ENCODE measurements at regions not wholly inside any gene's neighbourhood (a gene's known extent, or its start where the extent isn't known, plus 50 kb on each side); places are given as distances from the start of the nearest gene placed in this dataset.

GRCh38 chr2:8234757-8235374 is 447.0 kb upstream of the ID2 start:
- no peak for TF ChIP-seq AFF1 (IDR thresholded peaks at IDR 0.05; ENCODE audit: low read depth in 1 of 2, partially characterized antibody in 2 of 2)
- no peak for TF ChIP-seq NEUROD1 (IDR thresholded peaks at IDR 0.05; ENCODE audit: borderline replicate concordance, low read depth, low read length, partially characterized antibody)
- TF ChIP-seq IFI16 (CRISPR knock-in tag; IDR thresholded peaks at IDR 0.05): no peak
- Histone ChIP-seq H2AFZ (ENCODE audit: low read depth, low read length) (no peak overlapping the region), H3K4me2 (ENCODE audit: insufficient read depth, low read length) (no peak overlapping the region), H4K20me1 (replicated peaks; ENCODE audit: control insufficient read depth, insufficient read depth, low read length) (no peaks in the 10 kb centered on the region), H3K27me3 (ENCODE audit: control insufficient read depth in 2 of 2, insufficient read depth in 2 of 2, low read length in 2 of 2) (peaks cover 0 to 12% of the 10 kb centered on the region in 2 experiments; a peak in 3 of 5 replicates), H3K4me1 (replicated peaks in 1 of 2; ENCODE audit: control insufficient read depth in 2 of 2, insufficient read depth in 2 of 2, low read length in 2 of 2) (no peaks in the 10 kb centered on the region; a peak in 1 of 5 replicates), H3K9ac (ENCODE audit: insufficient read depth in 1 of 2, low read depth in 2 of 2, low read length in 2 of 2) (no peak overlapping the region), H3K79me2 (ENCODE audit: control insufficient read depth, insufficient read depth, low read length) (no peaks in the 10 kb centered on the region), H3K9me1 (ENCODE audit: control insufficient read depth, insufficient read depth, low read length) (no peaks in the 10 kb centered on the region), H3K9me3 (replicated peaks; ENCODE audit: control insufficient read depth, insufficient read depth, low read depth, low read length) (no peaks in the 10 kb centered on the region), H3K4me3 (no peak overlapping the region), H3K27ac (ENCODE audit: extremely low read depth, low read depth, low read length) (no peak overlapping the region), H3K36me3 (ENCODE audit: control insufficient read depth, insufficient read depth, low read length) (no peaks in the 10 kb centered on the region)
- FAIRE-seq: no peak
- DNase-seq (ENCODE audit: extremely low read depth in 1 of 4, low spot score in 3 of 4): no peak
- no TSS peak for BruUV-seq (replicated peaks)
- in situ Hi-C loops (cut with MboI): no loop called here
- ChIA-PET CTCF (ENCODE audit: low intra/inter-chr PET ratio) (no interaction called here), POLR2A (interaction anchor here (0.6 kb wide), 1 partner anchor 447 kb away, joined by 3 read pairs; the partner anchor contains the start of gene ID2)
- WGBS (ENCODE audit: insufficient coverage, low coverage, missing lambda C conversion rate): 1% methylated on average over 13 of the region's 13 CpGs
- intact Hi-C loops (cut with micrococcal nuclease): no loop called here
- no peak for ATAC-seq

All from K562 (cell line).